ENCODE measurements at regions not wholly inside any gene's neighbourhood (a gene's known extent, or its start where the extent isn't known, plus 50 kb on each side); places are given as distances from the start of the nearest gene placed in this dataset.

GRCh38 chr3:14318646-14319045 lies 83.8 kb upstream of the SLC6A6 start:
- no peak for DNase-seq

GRCh38 chr3:14319654-14320182 lies 82.7 kb upstream of the SLC6A6 start:
- peak; percentile 21 to 65 for DNase-seq

GRCh38 chr3:14320219-14320618 lies 82.2 kb upstream of the SLC6A6 start:
- DNase-seq = no peak

- DNase-seq = no peak
These were observed 80.4 kb upstream of the SLC6A6 start for GRCh38 chr3:14322001-14322400.

GRCh38 chr3:14322667-14323295 lies 79.6 kb upstream of the SLC6A6 start:
- no peak for DNase-seq

- no peak for DNase-seq
These were observed 78.8 kb upstream of the SLC6A6 start for GRCh38 chr3:14323401-14324223.

GRCh38 chr3:14324224-14324944 lies 78.0 kb upstream of the SLC6A6 start:
- no peak for DNase-seq

- no peak for DNase-seq
These were observed 74.0 kb upstream of the SLC6A6 start for GRCh38 chr3:14328422-14328821.

GRCh38 chr3:14329116-14329830 lies 73.1 kb upstream of the SLC6A6 start:
- DNase-seq = no peak

- DNase-seq = no peak
These were observed 72.6 kb upstream of the SLC6A6 start for GRCh38 chr3:14329842-14330241.

- no peak for DNase-seq
These were observed 71.9 kb upstream of the SLC6A6 start for GRCh38 chr3:14330508-14330907.

GRCh38 chr3:14331251-14331650 lies 71.2 kb upstream of the SLC6A6 start:
- no peak for DNase-seq

GRCh38 chr3:14332392-14332791 lies 70.0 kb upstream of the SLC6A6 start:
- no peak for DNase-seq

GRCh38 chr3:14333215-14333614 lies 69.2 kb upstream of the SLC6A6 start:
- no peak for DNase-seq

GRCh38 chr3:14333621-14334020 lies 68.8 kb upstream of the SLC6A6 start:
- DNase-seq = no peak

GRCh38 chr3:14334136-14334535 lies 68.3 kb upstream of the SLC6A6 start:
- DNase-seq = no peak

GRCh38 chr3:14334936-14335335 lies 67.5 kb upstream of the SLC6A6 start:
- DNase-seq = no peak

GRCh38 chr3:14335774-14336748 lies 66.3 kb upstream of the SLC6A6 start:
- DNase-seq = no peak

GRCh38 chr3:14336749-14337598 lies 65.4 kb upstream of the SLC6A6 start:
- DNase-seq = no peak

- DNase-seq = no peak
These were observed 64.6 kb upstream of the SLC6A6 start for GRCh38 chr3:14337828-14338227.

GRCh38 chr3:14338242-14338641 lies 64.2 kb upstream of the SLC6A6 start:
- no peak for DNase-seq

Measured in CD4-positive, alpha-beta T cell treated with Interleukin-4 for 1 hour (primary cell).